AG09319 (cell line): ENCODE measurements at regions not wholly inside any gene's neighbourhood (a gene's known extent, or its start where the extent isn't known, plus 50 kb on each side); places are given as distances from the start of the nearest gene placed in this dataset.

Experiments
- DNase-seq: peaks from one replicate; pipeline ENCODE4 v3.0.0-alpha.2; 2010; ENCODE audit warnings: low read depth; ENCODE audit errors: extremely low read depth
- TF ChIP-seq, protein P1 (sequence below): IDR thresholded peaks from 2 replicates; pipeline ENCODE4 v1.5.1; 2011; ENCODE audit warnings: low read depth, mild to moderate bottlenecking, inconsistent platforms, low read length, moderate library complexity

DNA sequence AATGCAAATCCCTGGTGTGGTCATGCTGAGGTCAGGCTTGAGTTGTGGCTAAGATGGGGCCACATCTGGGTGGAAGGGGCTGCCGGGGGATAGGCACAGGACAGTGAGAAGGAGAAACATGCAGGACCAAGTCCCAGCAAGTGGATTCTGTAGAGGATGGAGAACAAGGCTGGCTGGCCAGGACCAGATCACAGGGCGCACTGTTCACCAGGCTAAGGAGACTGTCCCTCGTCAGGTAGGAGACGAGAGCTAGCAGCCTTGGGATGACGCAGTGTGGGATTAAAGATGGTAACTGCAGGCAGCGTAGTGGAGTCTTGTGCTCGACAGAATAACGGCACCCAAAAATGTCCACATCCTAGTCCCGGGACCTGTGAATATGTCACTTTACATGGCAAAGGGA lies 336.1 kb downstream of the BCL11B start:
- TF ChIP-seq, protein P1, sequence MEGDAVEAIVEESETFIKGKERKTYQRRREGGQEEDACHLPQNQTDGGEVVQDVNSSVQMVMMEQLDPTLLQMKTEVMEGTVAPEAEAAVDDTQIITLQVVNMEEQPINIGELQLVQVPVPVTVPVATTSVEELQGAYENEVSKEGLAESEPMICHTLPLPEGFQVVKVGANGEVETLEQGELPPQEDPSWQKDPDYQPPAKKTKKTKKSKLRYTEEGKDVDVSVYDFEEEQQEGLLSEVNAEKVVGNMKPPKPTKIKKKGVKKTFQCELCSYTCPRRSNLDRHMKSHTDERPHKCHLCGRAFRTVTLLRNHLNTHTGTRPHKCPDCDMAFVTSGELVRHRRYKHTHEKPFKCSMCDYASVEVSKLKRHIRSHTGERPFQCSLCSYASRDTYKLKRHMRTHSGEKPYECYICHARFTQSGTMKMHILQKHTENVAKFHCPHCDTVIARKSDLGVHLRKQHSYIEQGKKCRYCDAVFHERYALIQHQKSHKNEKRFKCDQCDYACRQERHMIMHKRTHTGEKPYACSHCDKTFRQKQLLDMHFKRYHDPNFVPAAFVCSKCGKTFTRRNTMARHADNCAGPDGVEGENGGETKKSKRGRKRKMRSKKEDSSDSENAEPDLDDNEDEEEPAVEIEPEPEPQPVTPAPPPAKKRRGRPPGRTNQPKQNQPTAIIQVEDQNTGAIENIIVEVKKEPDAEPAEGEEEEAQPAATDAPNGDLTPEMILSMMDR, result no peak
- DNase-seq, result no peak

DNA sequence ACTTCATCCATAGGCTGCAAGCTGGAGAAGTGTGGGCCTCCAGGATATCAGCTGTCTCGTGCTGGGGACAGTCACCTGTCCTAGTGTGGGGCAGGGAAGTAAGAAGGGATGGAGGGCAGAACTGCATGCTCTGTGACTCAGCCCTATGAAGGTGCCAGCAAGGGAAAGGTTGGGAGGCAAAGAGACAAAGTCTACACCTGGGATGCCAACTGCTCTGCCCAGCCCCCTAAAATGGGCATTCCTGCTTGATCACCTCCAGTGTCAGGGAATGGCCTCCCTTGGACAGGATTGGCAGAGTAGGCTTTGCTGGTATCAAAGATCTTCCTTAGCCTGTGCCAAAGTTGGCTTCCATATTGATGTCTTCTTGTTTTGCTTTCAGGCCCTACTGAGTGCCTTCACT lies 335.0 kb downstream of the BCL11B start:
- TF ChIP-seq, protein P1, result no peak
- no peak for DNase-seq

DNA sequence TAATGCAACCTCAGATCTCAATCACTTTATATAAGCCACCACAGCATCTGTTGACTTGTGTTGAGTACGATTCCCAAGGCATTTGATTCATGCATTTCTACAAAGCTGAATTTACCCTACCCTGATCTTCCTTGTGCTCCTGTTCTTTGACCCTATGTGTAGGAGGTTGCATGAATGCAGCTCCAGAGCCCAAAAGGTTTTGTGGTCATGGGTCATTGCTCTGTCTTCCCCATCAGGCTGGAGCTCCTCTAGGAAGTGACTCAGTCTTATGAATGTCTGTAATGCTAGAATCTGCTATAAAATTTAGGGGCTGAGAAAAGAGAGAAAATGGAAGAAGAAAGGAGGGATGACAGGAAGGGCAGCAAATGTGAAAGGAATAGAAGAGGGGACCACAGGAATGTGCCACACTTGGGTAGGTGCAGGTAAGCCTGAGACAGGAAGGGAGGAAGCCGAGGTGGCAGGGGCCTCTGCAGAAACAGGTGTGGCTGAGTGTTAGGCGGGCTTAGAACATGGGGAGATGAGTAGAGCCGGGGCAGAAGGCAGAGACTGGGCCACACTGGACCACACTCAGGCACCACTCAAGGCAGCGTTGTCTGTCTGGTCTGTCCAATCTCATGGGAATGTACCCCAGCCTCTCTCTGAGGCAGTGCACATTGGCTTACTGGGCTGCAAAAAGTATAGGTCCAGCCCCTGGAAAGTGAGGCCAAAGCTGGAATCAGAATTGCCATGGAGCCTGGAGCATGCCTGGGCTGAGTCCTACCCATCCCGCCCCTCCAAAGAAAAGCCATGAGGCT lies 334.1 kb downstream of the BCL11B start:
- TF ChIP-seq, protein P1, result no peak
- DNase-seq, result no peak

DNA sequence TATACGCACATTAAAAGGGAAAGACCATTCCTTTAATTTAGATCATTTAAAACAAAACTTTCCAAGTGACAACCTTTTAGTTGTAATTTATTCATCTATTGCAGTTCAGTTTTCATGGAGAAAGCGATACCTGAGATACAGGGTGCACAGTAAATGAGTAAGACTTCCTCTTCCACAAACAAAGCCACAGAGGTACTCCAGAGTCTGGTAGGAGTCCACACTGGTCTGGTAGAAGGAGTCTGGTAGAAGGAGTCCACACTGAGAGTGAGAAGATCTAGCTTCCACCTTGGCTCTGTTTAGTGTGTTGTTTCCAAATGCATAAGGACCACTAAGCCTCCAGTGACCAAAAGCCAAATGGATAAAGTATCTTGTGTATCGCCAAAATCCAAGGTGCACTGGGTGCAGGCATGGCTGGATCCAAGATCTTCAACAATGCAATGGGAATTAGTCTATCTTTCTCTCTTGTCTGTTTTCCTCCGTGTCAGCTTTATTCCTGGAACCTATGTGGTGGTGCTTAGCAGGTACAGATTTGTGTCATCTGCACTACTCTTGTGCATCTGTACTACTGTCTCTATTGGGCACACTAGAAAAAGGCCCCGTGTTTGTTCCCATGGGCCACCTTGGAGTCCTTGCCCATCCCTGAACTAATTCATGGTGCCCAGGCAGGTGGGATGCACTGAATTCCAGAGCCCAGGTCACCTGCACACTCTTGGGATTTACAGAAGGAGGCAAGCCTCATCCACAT lies 331.1 kb downstream of the BCL11B start:
- no peak for DNase-seq
- TF ChIP-seq, protein P1, result no peak

DNA sequence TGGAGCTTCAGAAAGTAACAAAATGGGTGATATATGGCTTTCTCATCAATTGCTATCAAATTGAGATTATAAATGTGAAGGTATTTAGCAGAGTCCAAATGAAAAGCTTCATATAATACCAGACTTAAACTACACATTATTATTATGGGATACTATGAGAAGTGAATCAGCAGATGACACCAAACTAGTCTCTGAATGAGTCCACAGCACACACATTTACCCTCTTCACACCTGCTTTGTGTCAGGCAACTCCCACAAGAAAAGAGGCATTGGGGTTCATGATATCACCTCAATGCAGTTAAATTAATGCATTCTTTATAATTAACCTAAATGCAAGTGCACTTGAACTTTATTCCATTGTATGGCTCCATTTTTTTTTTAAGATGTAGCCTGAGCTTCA lies 330.5 kb downstream of the BCL11B start:
- TF ChIP-seq, protein P1, result no peak
- no peak for DNase-seq

DNA sequence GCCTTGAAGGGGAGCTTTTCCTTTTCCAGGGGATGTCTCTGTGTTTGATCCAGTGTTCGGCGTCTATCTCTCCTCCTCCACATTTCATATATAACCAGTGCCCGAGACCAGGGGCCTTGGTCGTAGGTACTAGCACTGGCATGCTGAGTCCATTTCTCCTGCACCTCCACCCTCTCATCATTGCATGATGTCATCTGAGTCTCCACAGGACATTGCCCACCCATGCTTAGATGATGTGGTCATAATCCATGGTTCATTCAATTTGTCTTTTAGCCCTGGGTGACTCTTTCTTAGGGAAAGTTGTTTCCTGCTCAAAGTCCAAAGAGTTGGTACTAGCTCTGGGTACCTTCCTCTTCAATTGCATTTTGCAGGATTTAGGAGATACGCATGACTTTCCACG lies 328.1 kb downstream of the BCL11B start:
- TF ChIP-seq, protein P1, result no peak

DNA sequence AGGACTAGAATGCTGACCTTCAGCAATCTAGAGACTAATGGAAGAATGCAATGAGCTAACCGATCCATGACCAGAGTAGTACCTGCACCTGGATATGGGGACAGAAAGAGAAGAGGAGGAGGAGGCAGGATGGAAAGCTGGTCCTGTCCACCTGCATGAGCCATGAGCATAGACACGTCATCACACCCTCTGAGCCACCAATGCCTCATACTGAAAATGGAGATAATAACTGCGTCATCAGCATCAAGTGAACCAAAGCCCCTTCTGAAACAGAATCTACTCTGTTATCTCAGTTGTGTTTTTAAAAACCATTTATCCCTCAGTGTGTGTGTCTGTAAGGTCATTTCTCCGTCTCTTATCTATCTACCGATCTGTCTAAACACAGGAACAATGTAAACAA lies 327.0 kb downstream of the BCL11B start:
- no peak for DNase-seq
- TF ChIP-seq, protein P1, result no peak

More for the DNA sequence above, 328.1 kb downstream of the BCL11B start:
- no peak for DNase-seq
